DLD1 (cell line): ENCODE measurements at regions not wholly inside any gene's neighbourhood (a gene's known extent, or its start where the extent isn't known, plus 50 kb on each side); places are given as distances from the start of the nearest gene placed in this dataset.

Experiments
- in situ Hi-C: cut with HindIII; loops from 2 replicates; pipeline ENCODE4 v1.10.0; 2017; ENCODE audit warnings: low sequenced_read_pairs

GRCh38 chr16:64659866-64660265 lies 462.0 kb downstream of the CDH11 start:
- in situ Hi-C loops: no loop called here

- in situ Hi-C loops: no loop called here
Observed at GRCh38 chr16:64657316-64658011, 464.4 kb downstream of the CDH11 start.

- in situ Hi-C loops: no loop called here
Observed at GRCh38 chr16:64656471-64656870, 465.4 kb downstream of the CDH11 start.

GRCh38 chr16:64654178-64654577 lies 467.7 kb downstream of the CDH11 start:
- in situ Hi-C loops: no loop called here

- in situ Hi-C loops: no loop called here
Observed at GRCh38 chr16:64648282-64648681, 473.6 kb downstream of the CDH11 start.

GRCh38 chr16:64641343-64641742 lies 480.5 kb downstream of the CDH11 start:
- in situ Hi-C loops: no loop called here

GRCh38 chr16:64638766-64639165 lies 483.1 kb downstream of the CDH11 start:
- in situ Hi-C loops: no loop called here

- in situ Hi-C loops: no loop called here
Observed at GRCh38 chr16:64629622-64630021, 492.2 kb downstream of the CDH11 start.

- in situ Hi-C loops: no loop called here
Observed at GRCh38 chr16:64627781-64628180, 494.1 kb downstream of the CDH11 start.

- in situ Hi-C loops: no loop called here
Observed at GRCh38 chr16:64627288-64627687, 494.6 kb downstream of the CDH11 start.

GRCh38 chr16:64626776-64627175 lies 495.1 kb downstream of the CDH11 start:
- in situ Hi-C loops: no loop called here

GRCh38 chr16:64621616-64622015 lies 500.2 kb downstream of the CDH11 start:
- in situ Hi-C loops: no loop called here

GRCh38 chr16:64617836-64618476 lies 503.9 kb downstream of the CDH11 start:
- in situ Hi-C loops: no loop called here

- in situ Hi-C loops: no loop called here
Observed at GRCh38 chr16:64615630-64616280, 506.1 kb downstream of the CDH11 start.

- in situ Hi-C loops: no loop called here
Observed at GRCh38 chr16:64596196-64596595, 525.7 kb downstream of the CDH11 start.

- in situ Hi-C loops: no loop called here
Observed at GRCh38 chr16:64590513-64590912, 531.4 kb downstream of the CDH11 start.

- in situ Hi-C loops: no loop called here
Observed at GRCh38 chr16:64589836-64590235, 532.0 kb downstream of the CDH11 start.

GRCh38 chr16:64586781-64587180 lies 535.1 kb downstream of the CDH11 start:
- in situ Hi-C loops: no loop called here

GRCh38 chr16:64585367-64585766 lies 536.5 kb downstream of the CDH11 start:
- in situ Hi-C loops: no loop called here

- in situ Hi-C loops: no loop called here
Observed at GRCh38 chr16:64580558-64580957, 541.3 kb downstream of the CDH11 start.

GRCh38 chr16:64579712-64580111 lies 542.2 kb downstream of the CDH11 start:
- in situ Hi-C loops: no loop called here

- in situ Hi-C loops: no loop called here
Observed at GRCh38 chr16:64545768-64546167, 576.1 kb downstream of the CDH11 start.
